ENCODE measurements at regions not wholly inside any gene's neighbourhood (a gene's known extent, or its start where the extent isn't known, plus 50 kb on each side); places are given as distances from the start of the nearest gene placed in this dataset.

- no peak for TF ChIP-seq CTCF (IDR thresholded peaks at IDR 0.05; ENCODE audit: extremely low read depth in 1 of 2, insufficient read depth in 1 of 2, low read depth in 1 of 2, low read length in 2 of 2)
- TF ChIP-seq EZH2 (IDR thresholded peaks at IDR 0.05; ENCODE audit: borderline replicate concordance, low read depth, low read length, severe bottlenecking), result no peak
- TF ChIP-seq POLR2AphosphoS5 (IDR thresholded peaks at IDR 0.05; ENCODE audit: insufficient read depth, low read depth, low read length), result no peak
Observed at GRCh38 chr1:166261511-166261910, 94.7 kb upstream of the FAM78B start.

Measured in endothelial cell of umbilical vein (primary cell).